GM21576 (cell line): ENCODE measurements at regions not wholly inside any gene's neighbourhood (a gene's known extent, or its start where the extent isn't known, plus 50 kb on each side); places are given as distances from the start of the nearest gene placed in this dataset.
"Not testable (repeated sequence)": the region's sequence is repeated elsewhere in the genome, so short reads cannot be mapped to it uniquely, and the experiment has no call there.

Source experiments
- ATAC-seq: cut with Tn5 transposase; IDR thresholded peaks from one replicate; pipeline ENCODE4 v1.9.1; 2021; ENCODE audit warnings: mild to moderate bottlenecking, moderate library complexity; ENCODE audit not compliant: unreplicated experiment

GRCh38 chr18:60020107-60020925, 120.5 kb downstream of the PMAIP1 start:
- ATAC-seq, result no peak

- ATAC-seq, result no peak
These were observed 119.7 kb downstream of the PMAIP1 start for GRCh38 chr18:60019463-60019840.

- ATAC-seq, result no peak
These were observed 119.0 kb downstream of the PMAIP1 start for GRCh38 chr18:60018618-60019462.

GRCh38 chr18:60018134-60018533, 118.3 kb downstream of the PMAIP1 start:
- not testable (repeated sequence) for ATAC-seq

GRCh38 chr18:60017371-60017770, 117.6 kb downstream of the PMAIP1 start:
- ATAC-seq, result no peak

GRCh38 chr18:60015826-60016225, 116.0 kb downstream of the PMAIP1 start:
- ATAC-seq, result not testable (repeated sequence)

- not testable (repeated sequence) for ATAC-seq
These were observed 113.4 kb downstream of the PMAIP1 start for GRCh38 chr18:60013148-60013547.

- no peak for ATAC-seq
These were observed 111.2 kb downstream of the PMAIP1 start for GRCh38 chr18:60010984-60011383.

GRCh38 chr18:60010513-60010912, 110.7 kb downstream of the PMAIP1 start:
- no peak for ATAC-seq

GRCh38 chr18:60007661-60008060, 107.9 kb downstream of the PMAIP1 start:
- no peak for ATAC-seq

GRCh38 chr18:60003610-60004185, 103.9 kb downstream of the PMAIP1 start:
- ATAC-seq, result no peak

- ATAC-seq, result peak; percentile 77
These were observed 96.7 kb downstream of the PMAIP1 start for GRCh38 chr18:59996370-59996966.

- peak; percentile 69 for ATAC-seq
These were observed 94.6 kb downstream of the PMAIP1 start for GRCh38 chr18:59994357-59994756.

GRCh38 chr18:59993560-59993959, 93.8 kb downstream of the PMAIP1 start:
- ATAC-seq, result no peak

GRCh38 chr18:59990121-59990823, 90.5 kb downstream of the PMAIP1 start:
- ATAC-seq, result no peak

GRCh38 chr18:59988098-59988706, 88.4 kb downstream of the PMAIP1 start:
- peak; percentile 66 for ATAC-seq

- no peak for ATAC-seq
These were observed 87.3 kb downstream of the PMAIP1 start for GRCh38 chr18:59987102-59987501.

GRCh38 chr18:59986139-59986538, 86.3 kb downstream of the PMAIP1 start:
- no peak for ATAC-seq

- no peak for ATAC-seq
These were observed 85.5 kb downstream of the PMAIP1 start for GRCh38 chr18:59985289-59985688.

- no peak for ATAC-seq
These were observed 83.7 kb downstream of the PMAIP1 start for GRCh38 chr18:59983506-59983905.
